GM19372 (cell line): ENCODE measurements at regions not wholly inside any gene's neighbourhood (a gene's known extent, or its start where the extent isn't known, plus 50 kb on each side); places are given as distances from the start of the nearest gene placed in this dataset.
"Not testable (repeated sequence)": the region's sequence is repeated elsewhere in the genome, so short reads cannot be mapped to it uniquely, and the experiment has no call there.

Source experiments
- ATAC-seq: cut with Tn5 transposase; IDR thresholded peaks from one replicate; pipeline ENCODE4 v1.9.1; 2021; ENCODE audit warnings: mild to moderate bottlenecking, low read depth, moderate library complexity; ENCODE audit not compliant: unreplicated experiment

GRCh38 chr17:77827511-77827910, 131.0 kb upstream of the TNRC6C start:
- no peak for ATAC-seq

GRCh38 chr17:77828749-77829539, 129.6 kb upstream of the TNRC6C start:
- ATAC-seq: no peak

- no peak for ATAC-seq
These were observed 128.4 kb upstream of the TNRC6C start for GRCh38 chr17:77829843-77830799.

- no peak for ATAC-seq
These were observed 127.6 kb upstream of the TNRC6C start for GRCh38 chr17:77830816-77831473.

GRCh38 chr17:77831474-77832179, 126.9 kb upstream of the TNRC6C start:
- ATAC-seq: no peak

GRCh38 chr17:77832180-77832560, 126.3 kb upstream of the TNRC6C start:
- ATAC-seq: no peak

GRCh38 chr17:77833769-77834168, 124.7 kb upstream of the TNRC6C start:
- ATAC-seq: no peak

GRCh38 chr17:77834170-77835115, 124.1 kb upstream of the TNRC6C start:
- no peak for ATAC-seq

GRCh38 chr17:77836557-77837041, 121.9 kb upstream of the TNRC6C start:
- ATAC-seq: no peak

GRCh38 chr17:77837072-77837471, 121.4 kb upstream of the TNRC6C start:
- not testable (repeated sequence) for ATAC-seq

- ATAC-seq: no peak
These were observed 120.6 kb upstream of the TNRC6C start for GRCh38 chr17:77837917-77838316.

- no peak for ATAC-seq
These were observed 119.5 kb upstream of the TNRC6C start for GRCh38 chr17:77838748-77839697.

- ATAC-seq: no peak
These were observed 118.6 kb upstream of the TNRC6C start for GRCh38 chr17:77839698-77840512.

- ATAC-seq: no peak
These were observed 117.9 kb upstream of the TNRC6C start for GRCh38 chr17:77840513-77841165.

- no peak for ATAC-seq
These were observed 116.6 kb upstream of the TNRC6C start for GRCh38 chr17:77841742-77842527.
